Gastroesophageal sphincter (tissue), 3 donors: ENCODE measurements at regions not wholly inside any gene's neighbourhood (a gene's known extent, or its start where the extent isn't known, plus 50 kb on each side); places are given as distances from the start of the nearest gene placed in this dataset.

Source experiments
- EP300 ChIP-seq: sonication (generic); formaldehyde crosslinking; IDR thresholded peaks from one replicate; pipeline ENCODE4 v1.6.1; 2017; ENCODE audit warnings: antibody characterized with exemption, mild to moderate bottlenecking
- POLR2A ChIP-seq, 2 donors: fragments of 450-650 bp; IDR thresholded peaks; one replicate each; pipeline ENCODE4 v1.6.1; 2017; ENCODE audit warnings: antibody characterized with exemption in 2 of 2, mild to moderate bottlenecking in 2 of 2, moderate library complexity in 1 of 2
- POLR2AphosphoS5 ChIP-seq: sonication (generic); formaldehyde crosslinking; IDR thresholded peaks from one replicate; pipeline ENCODE4 v1.6.1; 2017; ENCODE audit warnings: antibody characterized with exemption
- TF ChIP-seq, protein P1 (sequence below), 4 experiments: fragments of 200-600 bp in 2 of 4; fragments of 450-650 bp in 2 of 4; sonication (generic) in 1 of 4; IDR thresholded peaks; one replicate each; pipeline ENCODE4 v1.5.1; 2017 to 2019; ENCODE audit warnings: antibody characterized with exemption in 4 of 4, mild to moderate bottlenecking in 2 of 4, moderate library complexity in 2 of 4

DNA sequence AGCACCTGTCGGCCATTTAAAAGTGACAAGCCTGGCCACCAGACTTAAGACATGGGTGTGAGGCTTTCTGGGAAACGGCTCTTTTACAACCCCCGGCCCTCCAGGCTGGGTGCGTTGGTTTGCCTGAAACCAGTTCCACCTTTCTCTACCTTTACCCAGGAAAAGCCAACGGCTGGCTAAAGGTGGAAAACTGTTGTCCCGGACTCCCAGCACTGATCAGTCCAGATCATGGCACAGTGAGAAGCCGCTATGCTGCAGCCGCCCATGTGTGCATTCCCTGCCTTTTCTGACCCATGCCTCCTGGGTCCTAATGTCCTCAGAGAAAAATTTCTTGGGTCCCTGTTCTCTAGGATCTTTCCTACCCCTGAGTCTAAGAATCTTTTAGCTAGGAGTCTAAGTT, 655.7 kb upstream of the HS3ST5 start:
- no peak for TF ChIP-seq EP300
- TF ChIP-seq POLR2A (IDR thresholded peaks at IDR 0.05), result no peak
- TF ChIP-seq, protein P1, sequence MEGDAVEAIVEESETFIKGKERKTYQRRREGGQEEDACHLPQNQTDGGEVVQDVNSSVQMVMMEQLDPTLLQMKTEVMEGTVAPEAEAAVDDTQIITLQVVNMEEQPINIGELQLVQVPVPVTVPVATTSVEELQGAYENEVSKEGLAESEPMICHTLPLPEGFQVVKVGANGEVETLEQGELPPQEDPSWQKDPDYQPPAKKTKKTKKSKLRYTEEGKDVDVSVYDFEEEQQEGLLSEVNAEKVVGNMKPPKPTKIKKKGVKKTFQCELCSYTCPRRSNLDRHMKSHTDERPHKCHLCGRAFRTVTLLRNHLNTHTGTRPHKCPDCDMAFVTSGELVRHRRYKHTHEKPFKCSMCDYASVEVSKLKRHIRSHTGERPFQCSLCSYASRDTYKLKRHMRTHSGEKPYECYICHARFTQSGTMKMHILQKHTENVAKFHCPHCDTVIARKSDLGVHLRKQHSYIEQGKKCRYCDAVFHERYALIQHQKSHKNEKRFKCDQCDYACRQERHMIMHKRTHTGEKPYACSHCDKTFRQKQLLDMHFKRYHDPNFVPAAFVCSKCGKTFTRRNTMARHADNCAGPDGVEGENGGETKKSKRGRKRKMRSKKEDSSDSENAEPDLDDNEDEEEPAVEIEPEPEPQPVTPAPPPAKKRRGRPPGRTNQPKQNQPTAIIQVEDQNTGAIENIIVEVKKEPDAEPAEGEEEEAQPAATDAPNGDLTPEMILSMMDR (IDR thresholded peaks at IDR 0.05), result no peak
- TF ChIP-seq POLR2AphosphoS5, result no peak
